Ishikawa (cell line): ENCODE measurements at regions not wholly inside any gene's neighbourhood (a gene's known extent, or its start where the extent isn't known, plus 50 kb on each side); places are given as distances from the start of the nearest gene placed in this dataset.

ENCODE experiments used
- EGR1 ChIP-seq: IDR thresholded peaks from 2 replicates; pipeline ENCODE4 v1.6.1; 2012
- EP300 ChIP-seq: IDR thresholded peaks from 2 replicates; pipeline ENCODE4 v1.6.1; 2012; ENCODE audit warnings: borderline replicate concordance
- RAD21 ChIP-seq: IDR thresholded peaks from 2 replicates; pipeline ENCODE4 v1.6.1; 2012; ENCODE audit warnings: low read depth
- REST ChIP-seq: IDR thresholded peaks from 2 replicates; pipeline ENCODE4 v1.6.1; 2012; ENCODE audit warnings: low read depth, mild to moderate bottlenecking
- TEAD4 ChIP-seq: IDR thresholded peaks from 2 replicates; pipeline ENCODE4 v1.6.1; 2012
- TF ChIP-seq, protein P1 (sequence below): IDR thresholded peaks from 2 replicates; pipeline ENCODE4 v1.6.1; 2012
- TF ChIP-seq, protein P2 (sequence below): IDR thresholded peaks from 2 replicates; pipeline ENCODE4 v1.6.1; 2012

DNA sequence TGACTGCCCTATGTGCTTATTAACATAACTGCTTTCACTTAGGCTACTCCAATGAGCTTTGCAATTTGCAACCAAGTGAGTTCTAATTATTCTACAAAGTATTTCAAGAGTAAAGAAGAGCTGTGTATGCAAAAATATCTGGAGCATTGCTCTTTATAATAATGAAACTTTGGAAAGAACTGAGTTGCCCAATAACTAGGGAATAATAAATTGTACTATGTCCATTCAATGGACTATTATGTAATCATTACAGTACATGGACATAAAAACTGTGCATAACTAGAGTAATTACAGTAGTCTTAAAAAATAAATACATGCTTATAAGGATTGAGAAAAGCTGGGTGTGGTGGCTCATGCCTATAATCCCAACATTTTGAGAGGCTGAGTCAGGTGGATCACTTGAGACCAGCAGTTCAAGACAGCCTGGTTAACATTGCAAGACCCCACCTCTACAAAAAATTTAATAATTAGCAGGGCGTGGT is 70.3 kb upstream of the JAK1 start:
- TF ChIP-seq RAD21 (no peak), TEAD4 (no peak), REST (no peak), EP300 (no peak), EGR1 (no peak)
- TF ChIP-seq, protein P1, sequence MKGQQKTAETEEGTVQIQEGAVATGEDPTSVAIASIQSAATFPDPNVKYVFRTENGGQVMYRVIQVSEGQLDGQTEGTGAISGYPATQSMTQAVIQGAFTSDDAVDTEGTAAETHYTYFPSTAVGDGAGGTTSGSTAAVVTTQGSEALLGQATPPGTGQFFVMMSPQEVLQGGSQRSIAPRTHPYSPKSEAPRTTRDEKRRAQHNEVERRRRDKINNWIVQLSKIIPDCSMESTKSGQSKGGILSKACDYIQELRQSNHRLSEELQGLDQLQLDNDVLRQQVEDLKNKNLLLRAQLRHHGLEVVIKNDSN = no peak
- TF ChIP-seq, protein P2, sequence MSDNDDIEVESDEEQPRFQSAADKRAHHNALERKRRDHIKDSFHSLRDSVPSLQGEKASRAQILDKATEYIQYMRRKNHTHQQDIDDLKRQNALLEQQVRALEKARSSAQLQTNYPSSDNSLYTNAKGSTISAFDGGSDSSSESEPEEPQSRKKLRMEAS = no peak
